Smooth muscle cell (in vitro differentiated cells): ENCODE measurements at regions not wholly inside any gene's neighbourhood (a gene's known extent, or its start where the extent isn't known, plus 50 kb on each side); places are given as distances from the start of the nearest gene placed in this dataset.

Experiments used
- DNase-seq: peaks from one replicate; lab custom pipeline; 2025; ENCODE audit not compliant: unreplicated experiment; lab: John Stamatoyannopoulos, UW
- H2AFZ ChIP-seq: fragments of 200-600 bp; sonication (generic); 2 replicates; pipeline ENCODE4 v1.6.0; 2016; ENCODE audit warnings: antibody characterized with exemption, low read depth, mild to moderate bottlenecking
- H3F3A ChIP-seq: fragments of 200-600 bp; sonication (generic); 2 replicates; pipeline ENCODE4 v1.6.0; 2017; ENCODE audit warnings: antibody characterized with exemption, low read depth
- H3K27ac ChIP-seq: fragments of 200-600 bp; sonication (generic); 2 replicates; pipeline ENCODE4 v1.5.1; 2016; ENCODE audit warnings: low read depth, mild to moderate bottlenecking
- H3K27me3 ChIP-seq: fragments of 200-600 bp; sonication (generic); 2 replicates; pipeline ENCODE4 v1.6.1; 2016; ENCODE audit warnings: low read depth, mild to moderate bottlenecking
- H3K36me3 ChIP-seq: fragments of 200-600 bp; sonication (generic); 2 replicates; pipeline ENCODE4 v1.5.1; 2016; ENCODE audit warnings: low read depth
- H3K4me1 ChIP-seq: fragments of 200-600 bp; sonication (generic); 2 replicates; pipeline ENCODE4 v1.5.1; 2016; ENCODE audit warnings: low read depth
- H3K4me2 ChIP-seq: fragments of 200-600 bp; sonication (generic); 2 replicates; pipeline ENCODE4 v1.6.0; 2016; ENCODE audit warnings: mild to moderate bottlenecking
- H3K4me3 ChIP-seq: fragments of 200-600 bp; sonication (generic); 2 replicates; pipeline ENCODE4 v1.5.1; 2016; ENCODE audit warnings: mild to moderate bottlenecking
- H3K79me2 ChIP-seq: fragments of 200-600 bp; sonication (generic); 2 replicates; pipeline ENCODE4 v1.6.0; 2016; ENCODE audit warnings: low read depth, mild to moderate bottlenecking
- H3K9ac ChIP-seq: fragments of 200-600 bp; sonication (generic); 2 replicates; pipeline ENCODE4 v1.6.0; 2016; ENCODE audit warnings: low read depth
- H3K9me3 ChIP-seq: fragments of 200-600 bp; sonication (generic); replicated peaks from 2 replicates; pipeline ENCODE4 v1.5.1; 2016; ENCODE audit warnings: low read depth
- H4K20me1 ChIP-seq: fragments of 200-600 bp; sonication (generic); 2 replicates; pipeline ENCODE4 v1.6.0; 2016; ENCODE audit warnings: low read depth
- WGBS: methylation state at CpG from one replicate; pipeline ENCODE4 v1.1.7; 2016; ENCODE audit warnings: low lambda C conversion rate; 5-methylcytosine and 5-hydroxymethylcytosine counted together
- TF ChIP-seq, protein P1 (sequence below): fragments of 200-600 bp; sonication (generic); IDR thresholded peaks from 2 replicates; pipeline ENCODE4 v1.5.1; 2017; ENCODE audit warnings: borderline replicate concordance, mild to moderate bottlenecking, antibody characterized with exemption; ENCODE audit not compliant: insufficient read depth, poor library complexity, severe bottlenecking

DNA sequence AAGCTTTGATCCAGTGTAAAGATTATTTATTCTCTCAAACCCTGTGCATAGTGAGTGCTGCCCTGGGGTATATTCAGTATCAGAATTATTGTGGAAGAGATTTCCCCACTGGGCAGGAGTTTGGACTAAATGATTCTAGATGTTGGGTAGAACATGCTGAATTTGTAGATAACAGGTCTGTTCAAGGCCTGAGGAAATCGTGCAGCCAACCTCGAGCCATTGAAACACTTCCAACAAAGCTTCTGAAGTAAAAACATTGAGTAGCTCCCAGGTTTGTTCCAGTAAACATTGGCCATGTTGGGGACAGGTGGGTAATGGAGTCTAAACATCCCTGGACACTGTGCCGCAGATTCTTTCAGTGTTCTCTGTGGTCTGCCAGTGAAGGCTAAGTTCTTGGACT lies 87.5 kb downstream of the LLPH start:
- Histone ChIP-seq H3K9me3 (no peaks in the 10 kb centered on the region), H3K4me3 (no peak overlapping the region), H3K9ac (no peak overlapping the region), H3K36me3 (no peaks in the 10 kb centered on the region), H2AFZ (no peak overlapping the region), H4K20me1 (no peaks in the 10 kb centered on the region), H3K27me3 (no peaks in the 10 kb centered on the region), H3K4me1 (no peaks in the 10 kb centered on the region), H3F3A (no peaks in the 10 kb centered on the region), H3K79me2 (no peaks in the 10 kb centered on the region), H3K27ac (no peak overlapping the region), H3K4me2 (no peak overlapping the region)
- no peak for DNase-seq
- TF ChIP-seq, protein P1, sequence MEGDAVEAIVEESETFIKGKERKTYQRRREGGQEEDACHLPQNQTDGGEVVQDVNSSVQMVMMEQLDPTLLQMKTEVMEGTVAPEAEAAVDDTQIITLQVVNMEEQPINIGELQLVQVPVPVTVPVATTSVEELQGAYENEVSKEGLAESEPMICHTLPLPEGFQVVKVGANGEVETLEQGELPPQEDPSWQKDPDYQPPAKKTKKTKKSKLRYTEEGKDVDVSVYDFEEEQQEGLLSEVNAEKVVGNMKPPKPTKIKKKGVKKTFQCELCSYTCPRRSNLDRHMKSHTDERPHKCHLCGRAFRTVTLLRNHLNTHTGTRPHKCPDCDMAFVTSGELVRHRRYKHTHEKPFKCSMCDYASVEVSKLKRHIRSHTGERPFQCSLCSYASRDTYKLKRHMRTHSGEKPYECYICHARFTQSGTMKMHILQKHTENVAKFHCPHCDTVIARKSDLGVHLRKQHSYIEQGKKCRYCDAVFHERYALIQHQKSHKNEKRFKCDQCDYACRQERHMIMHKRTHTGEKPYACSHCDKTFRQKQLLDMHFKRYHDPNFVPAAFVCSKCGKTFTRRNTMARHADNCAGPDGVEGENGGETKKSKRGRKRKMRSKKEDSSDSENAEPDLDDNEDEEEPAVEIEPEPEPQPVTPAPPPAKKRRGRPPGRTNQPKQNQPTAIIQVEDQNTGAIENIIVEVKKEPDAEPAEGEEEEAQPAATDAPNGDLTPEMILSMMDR = no peak
- WGBS = 92% methylated on average over 3 of the region's 3 CpGs

DNA sequence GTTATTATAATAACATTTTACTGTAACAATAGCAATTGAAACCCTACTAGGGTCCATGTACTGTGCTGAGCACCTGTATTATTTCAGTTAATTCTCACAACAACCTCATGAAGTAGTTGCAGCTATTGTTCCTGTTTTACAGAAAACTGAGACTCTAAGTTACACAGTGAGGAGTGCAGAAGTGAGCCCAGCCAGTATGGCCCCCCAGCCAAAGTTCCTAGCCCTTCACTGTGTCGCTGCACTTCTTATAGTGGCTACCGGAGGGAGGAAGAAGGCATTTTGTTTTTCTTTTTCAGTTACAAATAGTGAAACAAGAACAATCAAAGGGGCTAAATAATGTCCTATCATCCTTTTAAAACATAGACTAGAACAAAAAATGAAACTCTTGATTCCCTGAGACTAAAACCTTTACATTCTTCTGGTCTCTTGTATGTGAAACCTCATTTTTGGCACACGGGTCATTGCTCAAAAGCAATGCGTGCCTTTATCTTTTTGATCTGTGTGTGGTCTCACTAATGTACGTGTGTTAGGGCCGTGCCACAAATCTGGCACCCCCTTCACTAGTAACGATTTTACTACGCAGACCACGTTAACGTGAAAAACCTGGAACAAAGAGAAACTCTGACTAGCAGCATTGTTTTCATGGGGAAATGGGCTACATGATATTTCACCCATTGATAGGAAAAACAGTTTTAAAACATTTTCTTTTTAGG lies 88.7 kb downstream of the LLPH start:
- WGBS = 85% methylated on average over 10 of the region's 10 CpGs
- Histone ChIP-seq H4K20me1 (no peaks in the 10 kb centered on the region), H3K4me3 (no peak overlapping the region), H3K36me3 (no peaks in the 10 kb centered on the region), H3K27me3 (no peaks in the 10 kb centered on the region), H3F3A (peaks cover 5% of the 10 kb centered on the region), H3K4me2 (no peak overlapping the region), H3K27ac (no peak overlapping the region), H3K4me1 (no peaks in the 10 kb centered on the region), H2AFZ (no peak overlapping the region), H3K9me3 (no peaks in the 10 kb centered on the region), H3K9ac (no peak overlapping the region), H3K79me2 (no peaks in the 10 kb centered on the region)
- DNase-seq = no peak
- TF ChIP-seq, protein P1 = no peak

DNA sequence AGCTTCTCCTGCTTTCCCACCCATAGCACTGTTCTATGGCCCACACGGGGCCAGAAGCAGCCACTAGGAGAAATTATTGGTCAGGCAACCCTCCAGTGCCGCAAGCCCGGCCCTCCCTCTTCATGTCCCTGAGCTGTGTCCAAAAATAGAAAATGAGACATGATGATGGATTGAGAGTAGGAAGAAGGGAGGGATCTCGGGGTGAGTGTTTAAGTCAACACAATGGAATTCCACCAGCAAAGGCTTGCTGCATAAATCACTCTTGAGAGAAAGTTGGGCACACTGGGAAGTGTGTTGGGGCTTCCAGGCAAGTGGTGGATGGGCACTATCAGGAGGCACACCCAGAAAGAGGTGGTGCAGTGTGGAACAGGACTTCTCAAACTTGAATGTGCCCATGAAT lies 94.2 kb downstream of the LLPH start:
- WGBS = 10% methylated on average over 4 of the region's 4 CpGs
- no peaks in the 10 kb centered on the region for H3K27me3 ChIP-seq
- TF ChIP-seq, protein P1 = no peak
- peaks cover 11% of the 10 kb centered on the region for H3F3A ChIP-seq
- peak overlapping the region; percentile 63 for H2AFZ ChIP-seq
- H3K4me3 ChIP-seq = no peak overlapping the region
- no peaks in the 10 kb centered on the region for H3K79me2 ChIP-seq
- peaks cover 7% of the 10 kb centered on the region for H3K4me1 ChIP-seq
- no peak for DNase-seq
- H3K4me2 ChIP-seq = peak overlapping the region; percentile 55
- H3K9ac ChIP-seq = peak overlapping the region; percentile 31
- H3K9me3 ChIP-seq = no peaks in the 10 kb centered on the region
- H4K20me1 ChIP-seq = no peaks in the 10 kb centered on the region
- H3K36me3 ChIP-seq = no peaks in the 10 kb centered on the region
- H3K27ac ChIP-seq = peak overlapping the region; percentile 89
